B cell (primary cell): ENCODE measurements at regions not wholly inside any gene's neighbourhood (a gene's known extent, or its start where the extent isn't known, plus 50 kb on each side); places are given as distances from the start of the nearest gene placed in this dataset.

Source experiments
- CTCF ChIP-seq: fragments of 200-600 bp; IDR thresholded peaks from one replicate; pipeline ENCODE4 v1.8.0; 2022; ENCODE audit warnings: antibody characterized with exemption, mild to moderate bottlenecking
- EZH2 ChIP-seq: IDR thresholded peaks from 2 replicates; pipeline ENCODE4 v1.6.1; 2012; ENCODE audit warnings: borderline replicate concordance, low read depth, mild to moderate bottlenecking, moderate library complexity, low read length; ENCODE audit not compliant: insufficient read depth, poor library complexity, severe bottlenecking

- TF ChIP-seq CTCF (no peak), EZH2 (no peak)
These were observed 198.1 kb downstream of the CXCL12 start for GRCh38 chr10:44186821-44187220.
